ENCODE measurements at regions not wholly inside any gene's neighbourhood (a gene's known extent, or its start where the extent isn't known, plus 50 kb on each side); places are given as distances from the start of the nearest gene placed in this dataset.

DNA sequence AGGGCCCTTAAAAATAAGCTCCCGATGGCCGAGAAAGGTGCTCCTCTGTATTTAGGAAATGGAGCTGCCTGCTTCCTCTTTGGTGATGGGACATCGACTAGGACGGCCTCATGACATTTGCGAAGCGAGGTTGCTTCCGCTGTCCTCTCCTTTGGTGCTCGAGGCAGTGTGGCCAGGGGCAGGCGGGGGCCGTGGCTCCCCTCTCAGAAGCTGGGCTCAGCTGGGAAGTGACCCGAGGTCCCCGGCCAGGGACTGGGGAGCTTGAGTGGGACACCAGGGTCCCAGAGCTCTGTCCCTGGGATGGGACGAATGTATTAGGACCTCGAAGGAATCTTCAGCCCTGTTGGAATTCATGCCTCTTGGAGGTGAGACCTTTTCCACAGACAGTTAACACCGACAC, 151.1 kb downstream of the CTTN start:
- TF ChIP-seq, protein P1, sequence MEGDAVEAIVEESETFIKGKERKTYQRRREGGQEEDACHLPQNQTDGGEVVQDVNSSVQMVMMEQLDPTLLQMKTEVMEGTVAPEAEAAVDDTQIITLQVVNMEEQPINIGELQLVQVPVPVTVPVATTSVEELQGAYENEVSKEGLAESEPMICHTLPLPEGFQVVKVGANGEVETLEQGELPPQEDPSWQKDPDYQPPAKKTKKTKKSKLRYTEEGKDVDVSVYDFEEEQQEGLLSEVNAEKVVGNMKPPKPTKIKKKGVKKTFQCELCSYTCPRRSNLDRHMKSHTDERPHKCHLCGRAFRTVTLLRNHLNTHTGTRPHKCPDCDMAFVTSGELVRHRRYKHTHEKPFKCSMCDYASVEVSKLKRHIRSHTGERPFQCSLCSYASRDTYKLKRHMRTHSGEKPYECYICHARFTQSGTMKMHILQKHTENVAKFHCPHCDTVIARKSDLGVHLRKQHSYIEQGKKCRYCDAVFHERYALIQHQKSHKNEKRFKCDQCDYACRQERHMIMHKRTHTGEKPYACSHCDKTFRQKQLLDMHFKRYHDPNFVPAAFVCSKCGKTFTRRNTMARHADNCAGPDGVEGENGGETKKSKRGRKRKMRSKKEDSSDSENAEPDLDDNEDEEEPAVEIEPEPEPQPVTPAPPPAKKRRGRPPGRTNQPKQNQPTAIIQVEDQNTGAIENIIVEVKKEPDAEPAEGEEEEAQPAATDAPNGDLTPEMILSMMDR (IDR thresholded peaks at IDR 0.05), result no peak
- TF ChIP-seq, protein P2, sequence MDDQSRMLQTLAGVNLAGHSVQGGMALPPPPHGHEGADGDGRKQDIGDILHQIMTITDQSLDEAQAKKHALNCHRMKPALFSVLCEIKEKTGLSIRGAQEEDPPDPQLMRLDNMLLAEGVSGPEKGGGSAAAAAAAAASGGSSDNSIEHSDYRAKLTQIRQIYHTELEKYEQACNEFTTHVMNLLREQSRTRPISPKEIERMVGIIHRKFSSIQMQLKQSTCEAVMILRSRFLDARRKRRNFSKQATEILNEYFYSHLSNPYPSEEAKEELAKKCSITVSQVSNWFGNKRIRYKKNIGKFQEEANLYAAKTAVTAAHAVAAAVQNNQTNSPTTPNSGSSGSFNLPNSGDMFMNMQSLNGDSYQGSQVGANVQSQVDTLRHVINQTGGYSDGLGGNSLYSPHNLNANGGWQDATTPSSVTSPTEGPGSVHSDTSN (IDR thresholded peaks at IDR 0.05), result no peak

All from SK-N-SH (cell line).